ENCODE measurements at regions not wholly inside any gene's neighbourhood (a gene's known extent, or its start where the extent isn't known, plus 50 kb on each side); places are given as distances from the start of the nearest gene placed in this dataset.
"Not testable (repeated sequence)": the region's sequence is repeated elsewhere in the genome, so short reads cannot be mapped to it uniquely, and the experiment has no call there.

DNA sequence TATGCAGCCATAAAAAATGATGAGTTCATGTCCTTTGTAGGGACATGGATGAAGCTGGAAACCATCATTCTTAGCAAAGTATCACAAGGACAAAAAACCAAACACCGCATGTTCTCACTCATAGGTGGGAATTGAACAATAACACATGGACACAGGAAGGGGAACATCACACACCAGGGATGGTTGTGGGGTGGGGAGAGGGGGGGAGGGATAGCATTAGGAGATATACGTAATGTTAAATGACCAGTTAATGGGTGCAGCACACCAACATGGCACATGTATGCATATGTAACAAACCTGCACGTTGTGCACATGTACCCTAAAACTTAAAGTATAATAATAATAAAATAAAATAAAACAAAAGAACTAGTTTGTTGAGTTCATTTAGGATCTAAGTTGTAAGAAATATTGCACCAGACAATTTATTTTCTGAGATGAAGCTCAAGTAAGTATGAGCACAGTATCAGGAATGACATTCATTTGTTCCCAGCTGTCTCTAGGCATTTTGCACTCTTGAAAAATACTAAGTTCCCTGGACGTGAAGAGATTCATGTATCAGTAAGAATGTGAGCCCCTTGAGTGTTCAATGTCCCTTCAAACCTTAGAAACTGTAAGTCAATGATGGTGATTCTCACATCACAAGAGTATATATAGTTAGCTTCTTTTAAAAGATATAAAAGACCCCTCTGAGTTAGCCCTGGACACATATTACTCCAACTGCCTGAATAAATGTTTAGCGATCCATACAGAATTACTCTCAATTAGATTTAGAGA, 1519.3 kb upstream of the TPTE start:
- not testable (repeated sequence) for DNase-seq

DNA sequence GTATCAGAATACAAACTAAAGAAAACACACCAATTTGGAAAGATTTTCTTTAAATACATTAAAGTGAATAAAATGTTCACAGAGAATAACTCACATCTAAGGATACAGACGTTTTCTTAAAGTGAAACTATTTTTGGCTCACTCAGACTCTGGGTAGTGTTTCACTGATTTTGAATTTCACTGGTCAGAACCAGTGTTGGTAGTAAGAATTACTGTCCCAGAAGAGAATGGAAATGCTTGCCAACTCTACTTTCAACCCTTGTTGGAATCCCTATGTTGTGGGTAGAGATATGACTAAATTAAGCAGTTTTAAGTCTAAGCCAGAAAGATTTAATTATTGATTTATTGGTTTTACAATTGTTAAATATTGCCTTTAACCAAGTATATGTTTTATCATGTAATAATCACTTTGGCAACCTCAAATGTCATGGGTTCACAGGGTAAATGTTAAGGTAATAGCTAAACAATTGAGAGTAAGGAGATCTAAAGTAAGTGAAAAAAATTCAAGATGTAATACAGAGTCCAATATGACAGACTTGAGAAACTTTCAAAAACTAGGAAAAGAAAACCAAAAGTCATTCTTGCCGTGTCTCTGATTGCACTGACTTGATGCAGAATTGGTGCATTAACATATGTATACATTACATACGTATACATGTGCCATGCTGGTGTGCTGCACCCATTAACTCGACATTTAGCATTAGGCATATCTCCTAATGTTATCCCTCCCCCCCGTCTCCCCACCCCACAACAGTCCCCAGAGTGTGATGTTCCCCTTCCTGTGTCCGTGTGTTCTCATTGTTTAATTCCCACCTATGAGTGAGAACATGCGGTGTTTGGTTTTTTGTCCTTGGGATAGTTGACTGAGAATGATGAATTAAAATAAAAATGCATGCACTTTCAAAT, 1517.2 kb upstream of the TPTE start:
- DNase-seq = not testable (repeated sequence)

DNA sequence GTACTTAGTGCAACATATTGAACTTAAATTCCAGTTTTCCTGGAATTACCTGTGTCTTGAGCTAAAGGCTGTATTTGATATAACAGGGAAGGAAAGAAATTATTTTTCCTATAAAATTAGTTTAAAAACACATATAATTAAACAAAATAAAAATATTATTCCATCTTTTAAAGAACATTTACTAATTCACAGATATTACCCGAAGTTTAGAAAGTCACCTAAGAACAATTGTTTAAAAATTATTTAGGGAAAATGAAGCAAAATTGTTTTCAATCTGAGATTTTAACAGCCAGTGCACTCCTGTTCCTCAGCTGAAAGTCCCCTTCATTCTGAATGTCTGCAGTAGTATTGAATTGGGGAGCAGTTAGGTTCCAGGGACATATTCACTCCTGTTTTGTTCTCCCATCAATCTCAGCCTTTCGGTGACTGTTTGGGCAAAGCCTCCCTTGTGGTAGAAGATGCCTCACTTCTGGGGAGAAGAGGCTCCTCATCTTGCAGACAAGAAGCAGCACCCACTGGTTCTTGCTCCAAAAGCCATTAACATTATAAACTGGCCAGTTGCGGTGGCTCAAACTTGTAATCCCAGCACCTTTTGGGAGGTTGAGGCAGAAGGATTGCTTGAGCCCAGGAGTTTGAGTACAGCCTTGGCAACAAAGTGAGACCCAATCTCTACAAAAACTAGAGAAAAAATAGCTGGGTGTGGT, 1516.4 kb upstream of the TPTE start:
- DNase-seq = not testable (repeated sequence)

DNA sequence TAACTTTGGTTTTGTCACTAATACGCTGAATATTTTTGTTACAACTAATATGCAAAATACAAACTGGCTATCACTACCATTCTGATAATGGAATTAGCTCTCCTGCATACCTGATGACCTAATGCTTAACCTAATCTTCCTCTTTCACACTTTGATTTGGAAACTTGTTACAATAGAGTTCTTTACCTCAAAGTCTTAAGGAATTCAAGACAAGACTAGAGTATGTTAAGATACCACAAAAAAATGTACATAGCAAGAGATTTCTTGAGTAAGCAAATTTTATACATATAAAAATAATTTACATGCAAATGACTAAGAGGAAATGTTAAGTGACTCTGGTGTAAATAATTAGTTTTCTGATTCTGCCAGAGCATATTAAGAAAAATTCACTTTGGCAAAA, 1515.7 kb upstream of the TPTE start:
- DNase-seq = not testable (repeated sequence)

DNA sequence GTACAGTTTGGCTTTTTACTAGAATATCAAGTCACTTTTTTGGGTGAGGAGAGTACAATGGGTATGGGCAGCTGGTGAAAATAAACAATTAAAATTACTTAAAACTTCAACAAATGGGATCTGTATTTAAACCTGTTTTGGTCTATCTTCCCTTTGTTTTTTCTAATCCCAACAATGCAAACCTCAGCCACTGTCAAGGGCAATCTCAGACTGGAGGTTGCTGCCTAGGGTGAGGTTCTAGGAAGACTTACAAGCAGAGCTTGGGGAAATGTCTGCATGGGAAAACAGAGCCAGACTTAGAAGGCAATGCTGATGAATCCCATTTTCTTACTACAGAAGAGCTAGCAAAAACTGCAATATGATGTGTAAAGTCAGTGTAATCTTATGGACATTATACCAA, 1515.3 kb upstream of the TPTE start:
- DNase-seq = not testable (repeated sequence)

DNA sequence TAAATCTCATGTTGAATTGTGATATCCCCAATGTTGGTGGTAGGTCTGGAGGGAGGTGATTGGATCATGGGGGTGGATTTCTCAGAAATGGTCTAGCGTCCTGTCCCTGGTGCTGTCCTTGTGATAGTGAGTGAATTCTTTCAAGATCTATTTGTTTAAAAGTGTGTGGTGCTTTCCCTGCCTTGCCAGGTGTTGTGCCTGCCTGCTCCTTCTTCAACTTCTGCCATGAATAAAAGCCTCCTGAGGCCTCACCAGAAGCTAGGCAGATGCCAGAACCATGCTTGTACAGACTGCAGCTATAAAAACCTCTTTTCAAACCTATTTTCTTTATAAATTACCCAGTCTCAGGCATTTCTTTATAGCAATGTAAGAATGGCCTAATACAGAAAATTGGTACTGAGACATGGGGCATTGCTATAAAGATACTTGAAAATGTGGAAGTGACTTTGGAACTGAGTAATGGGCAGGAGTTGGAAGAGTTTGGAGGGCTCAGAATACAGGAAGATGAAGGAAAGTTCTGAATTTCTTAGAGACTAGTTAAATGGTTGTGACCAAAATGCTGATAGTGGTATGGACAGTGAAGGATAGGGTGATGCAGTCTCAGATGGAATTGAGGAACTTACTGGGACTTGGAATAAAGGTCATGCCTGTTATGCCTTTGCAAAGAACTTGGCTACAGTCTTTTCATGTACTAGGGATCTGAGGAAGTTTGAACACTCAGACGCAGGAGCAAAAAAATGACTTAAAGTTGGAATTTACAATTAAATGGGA, 1514.6 kb upstream of the TPTE start:
- DNase-seq = not testable (repeated sequence)

DNA sequence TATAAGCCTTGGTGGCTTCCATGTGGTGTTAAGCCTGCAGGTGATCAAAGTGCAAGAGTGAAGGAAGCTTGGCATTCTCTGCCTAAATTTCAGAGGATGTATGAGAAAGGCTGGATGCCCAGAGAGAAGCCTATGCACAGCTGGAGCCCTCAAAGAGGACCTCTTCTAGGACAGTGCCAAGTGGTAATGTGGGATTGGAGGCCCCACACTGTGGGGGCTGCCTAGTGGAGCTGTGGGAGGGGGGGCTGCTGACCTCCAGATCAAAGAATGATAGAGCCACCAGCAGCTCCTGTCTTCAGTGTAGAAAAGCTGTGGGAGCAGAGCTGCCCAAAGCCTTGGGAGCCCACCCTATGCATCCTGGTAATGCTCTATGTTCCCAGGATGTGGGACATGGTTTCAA, 1512.7 kb upstream of the TPTE start:
- DNase-seq = no peak

DNA sequence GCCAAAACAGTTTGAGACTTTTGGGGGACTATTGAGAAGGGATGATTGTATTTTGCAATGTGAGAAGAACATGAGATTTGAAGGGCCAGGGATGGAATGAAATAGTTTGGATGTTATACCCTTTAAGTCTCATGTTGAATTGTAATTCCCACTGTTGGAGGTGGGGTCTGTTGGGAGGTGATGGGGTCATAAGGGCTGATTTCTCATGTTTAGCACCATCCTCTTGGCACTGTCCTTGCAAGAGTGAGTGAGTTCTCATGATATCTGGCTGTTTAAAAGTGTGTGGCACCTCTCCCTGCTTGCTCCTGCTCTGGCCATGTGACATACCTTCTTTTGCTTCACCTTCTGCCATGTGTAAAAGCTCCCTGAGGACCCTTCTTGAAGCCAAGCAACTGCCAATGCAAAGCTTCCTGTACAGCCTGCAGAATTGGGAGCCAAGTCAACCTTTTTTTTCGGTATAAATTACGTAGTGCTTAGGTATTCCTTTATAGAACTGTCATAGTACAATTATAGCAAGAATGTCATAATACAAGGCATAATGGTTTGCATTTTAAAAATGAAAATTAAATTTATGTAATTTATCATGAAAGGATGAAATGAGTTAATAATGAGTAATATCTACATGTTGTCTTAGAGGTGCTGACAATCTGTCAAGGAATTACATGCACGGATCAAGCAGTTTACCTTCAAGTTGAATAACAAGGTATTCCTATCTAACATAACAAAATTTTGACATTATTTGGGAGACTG, 1511.9 kb upstream of the TPTE start:
- DNase-seq = not testable (repeated sequence)

DNA sequence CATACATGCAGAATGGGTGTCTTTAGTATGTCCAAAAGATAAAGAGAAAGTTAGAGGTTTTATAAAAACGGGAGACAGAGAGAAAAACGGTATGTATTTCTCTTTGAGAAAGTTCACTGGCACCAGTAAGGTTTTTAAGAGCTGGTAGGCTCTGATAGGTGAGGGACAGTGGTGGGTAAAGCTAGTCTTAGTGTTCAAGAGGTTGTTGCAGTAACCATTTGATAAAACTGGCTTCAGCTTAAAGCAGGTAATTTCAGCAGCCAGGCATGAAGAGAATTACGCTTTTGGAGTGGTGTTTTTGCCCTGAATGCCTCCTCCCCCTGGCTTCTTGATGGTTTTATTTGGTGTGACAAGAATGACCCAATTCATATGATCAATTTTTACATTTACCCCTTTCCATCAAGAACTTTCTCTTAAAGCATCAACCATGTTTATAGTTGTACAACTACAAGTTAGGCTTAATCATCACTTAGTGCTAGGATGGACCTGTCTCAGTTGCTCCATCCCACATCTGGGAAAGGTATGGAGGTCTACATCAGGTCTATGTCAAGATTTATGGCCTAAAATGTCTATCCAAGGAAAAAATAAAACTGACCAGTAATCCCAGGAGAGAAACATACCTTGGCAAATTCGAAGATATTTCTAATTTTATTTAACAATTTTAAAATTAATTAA, 1511.1 kb upstream of the TPTE start:
- not testable (repeated sequence) for DNase-seq

DNA sequence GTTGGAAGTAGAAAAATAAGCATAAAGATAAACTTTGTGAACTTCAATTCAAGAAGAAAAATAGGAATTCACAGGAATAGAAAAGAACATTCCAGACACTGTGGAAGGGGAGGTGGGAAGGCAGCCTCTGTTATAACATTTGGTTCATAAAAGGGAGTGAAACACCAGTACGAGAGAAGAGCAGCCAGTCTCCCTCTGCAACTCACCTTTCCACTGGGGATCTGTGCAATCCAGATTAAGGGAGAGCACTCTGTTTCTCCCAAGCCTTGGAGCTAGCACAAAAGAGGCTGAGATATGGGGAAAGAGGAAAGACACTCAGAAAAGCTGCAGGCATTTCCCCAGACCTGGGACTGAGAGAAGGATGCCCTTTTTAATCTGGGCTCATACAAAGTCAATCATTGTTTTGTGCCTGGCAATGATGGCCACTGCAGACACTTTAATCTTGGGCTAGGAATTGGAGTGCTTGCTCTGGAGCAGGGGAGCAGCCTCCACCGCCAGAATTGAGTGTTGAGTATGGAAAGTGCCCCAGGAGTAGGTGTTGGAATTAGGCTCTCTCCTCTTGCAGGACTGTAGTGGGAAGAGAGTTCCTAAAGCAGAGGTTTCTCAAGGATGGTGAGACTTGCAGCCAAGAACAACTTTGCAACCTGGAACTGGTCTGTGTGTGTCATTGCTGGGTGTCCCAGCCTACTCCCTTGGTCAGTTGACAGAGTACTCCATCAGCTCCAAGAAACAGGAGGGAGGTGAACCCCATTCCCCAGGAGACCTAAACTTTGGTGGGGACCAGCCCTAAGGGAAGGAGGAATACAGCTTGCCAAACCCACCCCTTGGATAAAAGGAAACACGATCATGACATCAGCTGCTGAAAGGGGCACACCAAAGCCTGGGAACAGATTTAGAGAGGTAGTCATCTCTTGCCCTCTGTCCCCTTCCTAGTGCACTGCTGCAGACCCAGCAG, 1510.2 kb upstream of the TPTE start:
- not testable (repeated sequence) for DNase-seq

DNA sequence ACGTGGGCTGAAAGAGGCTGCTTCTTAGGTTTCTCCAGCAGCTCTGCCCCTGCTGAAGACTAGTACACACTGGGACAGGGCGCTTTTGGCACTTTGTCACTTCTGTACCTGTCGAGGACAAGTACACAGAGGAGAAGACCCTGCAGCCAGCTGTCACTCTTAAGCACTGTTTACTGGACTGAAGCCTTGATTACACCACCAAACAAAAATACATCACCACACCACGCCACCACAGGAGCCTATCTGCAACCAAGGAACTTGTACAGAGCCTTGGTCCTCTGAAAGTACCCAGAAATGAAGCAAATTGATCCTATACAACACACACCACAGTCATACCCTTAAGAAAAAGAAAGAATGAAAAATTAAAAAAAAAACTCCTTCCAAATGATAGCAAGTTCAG, 1509.5 kb upstream of the TPTE start:
- not testable (repeated sequence) for DNase-seq

DNA sequence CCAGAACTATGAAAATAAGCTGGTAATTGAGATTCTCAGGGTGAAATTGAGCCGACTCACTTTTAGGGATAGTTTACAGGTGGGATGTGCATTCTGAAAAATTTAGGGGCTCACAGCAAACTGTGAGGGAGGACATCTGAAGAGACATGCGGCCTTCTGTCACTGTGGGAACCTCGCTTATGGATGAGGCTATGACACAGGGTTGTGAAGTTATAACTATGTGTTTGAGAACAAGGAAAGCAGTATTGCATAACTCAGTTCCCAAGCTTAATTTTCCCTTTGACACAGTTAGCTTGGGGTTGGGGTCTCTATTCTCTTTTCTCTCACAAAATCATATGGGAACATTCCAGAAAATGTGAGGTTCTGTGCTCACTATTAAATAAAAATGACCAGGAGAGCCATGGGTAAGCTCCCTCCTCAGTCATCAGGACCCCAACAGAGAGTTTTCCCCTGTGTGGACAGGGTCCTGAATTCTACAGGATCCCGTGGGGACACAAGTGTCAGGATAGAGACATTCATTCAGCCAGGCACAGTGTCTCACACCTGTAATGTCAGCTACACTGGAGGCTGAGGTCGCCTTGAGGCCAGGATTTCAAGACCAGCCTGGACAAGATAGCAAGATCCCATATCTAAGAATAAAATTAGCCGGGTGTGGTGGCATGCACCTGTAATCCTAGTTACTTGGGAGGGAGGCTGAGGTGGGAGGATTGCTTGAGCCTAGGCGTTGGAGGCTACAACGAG, 1507.7 kb upstream of the TPTE start:
- DNase-seq = not testable (repeated sequence)

DNA sequence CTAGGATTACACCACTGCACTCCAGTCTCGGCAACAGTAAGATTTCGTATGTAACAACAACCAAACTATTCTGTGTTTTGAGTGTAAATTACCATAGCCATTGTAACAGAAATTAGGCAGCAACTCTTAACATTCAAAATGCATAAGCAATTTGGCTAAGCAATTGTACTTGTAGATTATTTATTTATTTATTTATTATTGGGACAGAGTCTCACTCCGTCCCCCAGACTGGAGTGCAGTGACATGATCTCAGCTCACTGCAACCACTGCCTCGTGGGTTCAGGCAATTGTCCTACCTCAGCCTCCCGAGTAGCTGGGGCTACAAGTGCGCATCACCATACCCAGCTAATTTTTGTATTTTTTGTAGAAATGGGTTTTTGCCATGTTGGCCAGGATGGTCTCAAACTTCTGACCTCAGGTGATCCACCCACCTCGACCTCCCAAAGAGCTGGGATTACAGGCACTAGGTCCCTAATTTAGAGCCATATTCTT, 1507.1 kb upstream of the TPTE start:
- DNase-seq = not testable (repeated sequence)

DNA sequence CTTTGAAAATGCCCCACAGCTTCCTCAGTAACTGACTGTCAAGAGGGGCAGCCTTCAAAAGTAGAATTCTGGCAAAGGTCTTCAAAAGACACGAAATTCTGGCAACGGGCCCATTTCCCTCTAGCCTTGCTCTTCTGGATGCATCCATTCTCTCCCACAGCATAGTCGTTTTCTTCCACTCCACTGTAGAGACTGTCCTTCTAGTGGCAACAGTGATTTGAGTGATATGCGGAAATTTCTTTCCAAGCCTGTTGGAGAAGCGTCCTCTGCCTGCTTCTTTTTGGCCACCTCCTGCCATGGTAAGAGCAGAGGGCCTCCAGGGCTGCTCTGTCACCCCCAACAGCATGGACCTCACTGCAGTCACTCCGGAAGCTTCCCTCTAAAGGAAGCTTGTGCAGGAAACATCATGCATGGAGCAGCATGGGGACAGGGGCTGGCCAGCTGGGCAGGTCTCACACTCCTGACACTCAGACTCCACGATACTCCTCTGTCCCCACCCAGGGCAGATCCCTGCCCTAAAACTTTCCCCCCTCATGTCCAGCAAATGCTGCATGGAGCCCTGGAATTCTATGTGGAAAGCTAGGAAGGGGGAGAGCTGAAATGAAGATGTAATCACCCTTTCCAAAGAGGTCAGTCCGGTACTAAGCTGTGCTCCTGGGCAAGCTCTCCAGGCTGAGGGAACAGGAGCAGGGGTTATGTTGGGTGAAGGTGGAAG, 1505.7 kb upstream of the TPTE start:
- DNase-seq = not testable (repeated sequence)

DNA sequence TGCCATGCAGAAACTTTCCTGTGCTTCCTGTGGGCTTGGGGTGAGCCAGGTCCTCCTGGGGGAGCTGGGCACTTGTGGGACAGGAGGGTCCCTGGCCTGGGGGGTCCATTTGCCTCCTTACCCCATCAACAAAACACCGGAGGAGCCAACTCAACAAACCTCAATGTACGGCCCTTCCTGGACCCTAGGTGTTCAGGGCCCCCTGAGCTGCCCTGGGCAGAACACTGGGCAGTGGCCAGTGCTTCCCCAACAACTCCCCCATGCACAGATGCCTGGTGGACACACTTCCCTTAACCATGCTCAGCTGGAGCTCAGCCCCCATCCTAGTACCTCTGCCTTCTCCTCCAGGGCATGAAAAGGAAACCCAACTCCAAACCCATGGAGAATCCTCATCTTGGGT, 1504.2 kb upstream of the TPTE start:
- DNase-seq = not testable (repeated sequence)

DNA sequence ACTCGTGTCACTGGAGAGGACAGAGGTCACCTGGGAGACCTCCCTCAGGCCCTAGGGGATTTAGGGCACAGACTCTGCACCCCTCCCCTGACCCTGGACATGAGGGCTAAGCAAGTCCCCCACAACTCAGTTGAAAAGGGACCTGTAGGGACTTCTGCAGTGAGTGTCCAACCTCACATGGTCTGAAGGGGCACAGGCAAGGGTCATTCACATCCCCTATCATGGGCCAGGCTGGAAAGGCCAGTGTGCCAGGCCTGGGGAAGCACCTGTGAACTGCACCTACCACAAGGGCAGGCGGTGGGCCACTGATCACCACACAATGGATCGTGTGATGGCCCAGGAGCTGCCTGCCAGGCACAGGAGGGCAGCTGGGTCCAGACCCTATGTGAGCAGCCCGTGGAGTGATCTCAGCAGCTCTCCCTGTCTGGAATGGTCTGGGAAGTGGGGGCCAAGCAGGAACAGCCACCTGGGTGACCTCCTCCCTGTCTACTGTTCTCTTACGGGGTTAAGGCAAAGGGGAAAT, 1502.6 kb upstream of the TPTE start:
- DNase-seq = not testable (repeated sequence)

DNA sequence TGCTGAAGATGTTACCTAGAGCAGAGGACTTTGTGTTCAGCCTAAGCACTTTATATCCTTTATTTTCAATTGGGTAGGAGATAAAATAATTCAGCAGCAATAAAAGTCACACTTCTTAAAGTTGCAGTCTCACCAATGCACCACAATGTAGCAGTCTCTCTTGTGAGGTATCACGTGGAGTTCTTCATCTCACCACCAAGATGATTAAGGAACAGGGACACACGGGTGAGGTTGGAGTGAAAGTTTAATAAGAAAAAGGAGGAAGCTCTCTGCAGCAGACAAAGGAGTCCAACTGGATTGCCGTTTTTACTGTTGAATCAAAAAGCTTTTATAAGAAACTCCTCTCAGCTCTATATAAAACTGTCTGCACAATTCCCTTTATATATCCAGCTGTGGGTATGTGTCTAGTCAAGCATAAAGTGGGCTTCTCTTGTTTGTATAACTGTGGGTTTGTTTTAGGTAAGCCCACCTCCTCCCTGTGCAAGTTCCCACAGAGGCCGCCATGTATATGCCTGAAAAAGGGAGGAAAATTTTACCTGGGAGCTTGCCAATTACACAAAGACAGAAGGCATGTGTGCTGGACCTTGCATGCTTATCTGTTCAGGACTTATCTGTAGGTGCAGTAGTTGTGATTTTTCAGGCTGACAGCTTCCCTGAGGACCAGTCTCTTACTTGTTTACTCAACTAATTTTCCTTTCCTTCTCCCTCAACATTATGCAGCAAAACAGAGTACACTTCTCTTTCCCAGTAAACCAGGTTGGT, 1497.2 kb upstream of the TPTE start:
- DNase-seq = not testable (repeated sequence)
